ENCODE measurements at regions not wholly inside any gene's neighbourhood (a gene's known extent, or its start where the extent isn't known, plus 50 kb on each side); places are given as distances from the start of the nearest gene placed in this dataset.
A peak's percentile ranks its signal among the peaks of the same experiment; 100 is the strongest.

DNA sequence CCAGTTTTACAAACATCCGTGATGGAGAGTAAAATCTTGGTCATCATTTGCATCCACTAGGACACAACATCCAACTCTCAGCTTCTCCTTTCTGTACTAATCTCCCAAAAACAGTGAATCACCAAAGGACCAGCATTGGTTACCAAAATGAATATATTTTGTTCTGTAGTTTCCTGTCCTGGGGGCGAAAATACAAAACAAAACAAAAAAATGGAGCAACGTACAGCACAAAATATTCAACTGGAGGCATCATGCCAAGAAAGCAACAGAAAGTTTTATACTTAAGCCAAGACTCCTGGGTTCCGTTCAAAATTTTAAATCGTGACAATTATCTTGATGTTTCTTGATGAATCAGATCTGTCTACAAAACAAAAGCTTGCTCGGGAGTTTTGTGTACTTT is 126.6 kb upstream of the CCDC28A start:
- CTCF ChIA-PET, result interaction anchor here (0.6 kb wide), 1 partner anchor 55 kb away, joined by 3 read pairs; no protein-coding TSS in a partner anchor
- Histone ChIP-seq H3K9me3 (ENCODE audit: control extremely low read depth in 1 of 5, control insufficient read depth in 4 of 5, insufficient read depth in 2 of 5, low read depth in 1 of 5, low read length in 4 of 5) (no peaks in the 10 kb centered on the region), H3K27me3 (replicated peaks in 2 of 5; ENCODE audit: control insufficient read depth in 4 of 5, insufficient read depth in 5 of 5, low read length in 4 of 5) (no peaks in the 10 kb centered on the region), H3K36me3 (ENCODE audit: control insufficient read depth in 4 of 4, insufficient read depth in 4 of 4, low read length in 3 of 4) (no peaks in the 10 kb centered on the region), H3K27ac (ENCODE audit: insufficient read depth in 1 of 2, low read depth in 1 of 2, low read length in 2 of 2, poor library complexity in 1 of 2, severe bottlenecking in 2 of 2) (no peak overlapping the region), H3K4me1 (ENCODE audit: control extremely low read depth in 1 of 4, control insufficient read depth in 4 of 4, insufficient read depth in 4 of 4, low read length in 3 of 4) (no peaks in the 10 kb centered on the region), H3K4me3 (ENCODE audit: control insufficient read depth in 1 of 7, extremely low read depth in 1 of 7, insufficient read depth in 4 of 7, low read depth in 2 of 7, low read length in 6 of 7) (no peak overlapping the region)
- 93% methylated on average over 4 of the region's 6 CpGs for WGBS (ENCODE audit: insufficient coverage)
- POLR2A ChIA-PET, result interaction anchor here (0.6 kb wide), 1 partner anchor 24 kb away, joined by 4 read pairs; no protein-coding TSS in a partner anchor
- DNase-seq, result no peak

DNA sequence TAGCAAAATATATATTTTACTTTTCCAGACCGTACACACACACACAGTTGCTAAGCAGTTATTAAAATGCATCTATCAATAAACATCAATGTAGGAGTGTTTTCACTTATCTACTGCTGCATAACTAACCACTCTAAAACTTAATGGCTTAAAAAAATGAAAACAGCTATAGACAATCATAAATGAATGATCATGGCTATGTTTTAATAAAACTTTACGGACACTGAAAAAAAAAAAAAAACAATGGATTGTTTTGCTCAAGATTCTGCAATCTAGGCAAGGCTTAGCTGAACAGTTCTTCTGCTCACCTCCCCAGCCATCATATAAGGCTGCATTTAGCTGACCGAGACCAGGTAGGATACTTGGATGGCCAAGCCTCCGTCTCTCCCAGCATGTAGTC is 125.4 kb upstream of the CCDC28A start:
- 100% methylated on average over 1 of the region's 4 CpGs for WGBS (ENCODE audit: insufficient coverage)
- POLR2A ChIA-PET, result interaction anchor here (0.6 kb wide), 1 partner anchor 26 kb away, joined by 4 read pairs; no protein-coding TSS in a partner anchor

DNA sequence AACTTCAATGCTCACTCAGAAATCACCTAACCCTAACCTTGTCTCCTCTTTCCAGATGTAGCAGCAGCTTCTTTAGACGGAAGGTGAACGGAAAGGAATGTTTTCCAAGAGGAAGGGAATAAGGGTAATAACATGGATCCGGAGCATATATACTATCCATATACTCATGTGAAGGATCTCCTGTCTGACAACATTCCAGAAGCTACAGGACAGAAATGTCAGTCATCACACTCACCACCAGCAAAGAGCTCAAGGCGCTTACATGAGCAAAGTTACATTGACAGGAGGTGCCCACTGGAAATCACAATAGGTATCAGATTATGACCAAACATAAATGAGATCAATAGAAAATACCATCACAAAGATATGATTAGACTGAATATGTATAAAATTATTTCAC is 122.1 kb upstream of the CCDC28A start:
- Histone ChIP-seq H3K4me1 (ENCODE audit: control extremely low read depth in 1 of 4, control insufficient read depth in 4 of 4, insufficient read depth in 4 of 4, low read length in 3 of 4) (peaks cover 0 to 10% (median 2%) of the 10 kb centered on the region in 4 experiments), H3K4me3 (ENCODE audit: control insufficient read depth in 1 of 7, extremely low read depth in 1 of 7, insufficient read depth in 4 of 7, low read depth in 2 of 7, low read length in 6 of 7) (no peak overlapping the region), H3K27me3 (replicated peaks in 2 of 5; ENCODE audit: control insufficient read depth in 4 of 5, insufficient read depth in 5 of 5, low read length in 4 of 5) (no peaks in the 10 kb centered on the region), H3K27ac (ENCODE audit: insufficient read depth in 1 of 2, low read depth in 1 of 2, low read length in 2 of 2, poor library complexity in 1 of 2, severe bottlenecking in 2 of 2) (no peak overlapping the region), H3K9me3 (ENCODE audit: control extremely low read depth in 1 of 5, control insufficient read depth in 4 of 5, insufficient read depth in 2 of 5, low read depth in 1 of 5, low read length in 4 of 5) (no peaks in the 10 kb centered on the region), H3K36me3 (ENCODE audit: control insufficient read depth in 4 of 4, insufficient read depth in 4 of 4, low read length in 3 of 4) (no peaks in the 10 kb centered on the region)
- POLR2A ChIA-PET, result no interaction called here
- WGBS (ENCODE audit: insufficient coverage), result no CpG with 5 or more reads among the region's 4 CpGs
- CTCF ChIA-PET, result interaction anchor here (0.9 to 1.5 kb wide), 2 partner anchors 21 to 26 kb away, joined by 3 read pairs; no protein-coding TSS in a partner anchor
- no peak for DNase-seq

More for the DNA sequence above, 125.4 kb upstream of the CCDC28A start:
- H3K4me3 ChIP-seq (ENCODE audit: control insufficient read depth in 1 of 7, extremely low read depth in 1 of 7, insufficient read depth in 4 of 7, low read depth in 2 of 7, low read length in 6 of 7), result no peak overlapping the region
- H3K27me3 ChIP-seq (replicated peaks in 2 of 5; ENCODE audit: control insufficient read depth in 4 of 5, insufficient read depth in 5 of 5, low read length in 4 of 5), result no peaks in the 10 kb centered on the region
- no peak for DNase-seq
- no peaks in the 10 kb centered on the region for H3K36me3 ChIP-seq (ENCODE audit: control insufficient read depth in 4 of 4, insufficient read depth in 4 of 4, low read length in 3 of 4)
- H3K4me1 ChIP-seq (ENCODE audit: control extremely low read depth in 1 of 4, control insufficient read depth in 4 of 4, insufficient read depth in 4 of 4, low read length in 3 of 4), result no peaks in the 10 kb centered on the region
- no peaks in the 10 kb centered on the region for H3K9me3 ChIP-seq (ENCODE audit: control extremely low read depth in 1 of 5, control insufficient read depth in 4 of 5, insufficient read depth in 2 of 5, low read depth in 1 of 5, low read length in 4 of 5)
- CTCF ChIA-PET, result no interaction called here
- no peak overlapping the region for H3K27ac ChIP-seq (ENCODE audit: insufficient read depth in 1 of 2, low read depth in 1 of 2, low read length in 2 of 2, poor library complexity in 1 of 2, severe bottlenecking in 2 of 2)

DNA sequence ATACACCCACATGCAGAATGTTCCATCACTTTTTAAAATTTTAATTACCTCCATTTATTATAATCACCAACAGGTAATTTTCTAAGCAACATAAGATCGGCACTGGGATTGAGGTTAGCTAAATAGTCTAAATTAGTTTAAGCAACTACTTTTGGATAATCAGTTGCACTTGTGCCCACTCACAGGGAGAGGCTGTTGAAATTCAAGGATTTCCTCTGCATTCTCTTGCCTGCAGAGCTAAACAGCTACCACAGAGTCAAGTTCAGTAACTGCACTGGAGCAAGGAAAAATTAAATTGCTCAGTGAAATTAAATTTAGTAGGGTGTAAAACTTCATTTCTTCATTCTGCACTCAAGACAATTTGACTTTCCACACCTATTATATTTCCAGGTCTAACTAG is 120.7 kb upstream of the CCDC28A start:
- ChIA-PET CTCF (interaction anchor here (1.5 kb wide), 1 partner anchor 20 kb away, joined by 3 read pairs; no protein-coding TSS in a partner anchor), POLR2A (no interaction called here)
- no peaks in the 10 kb centered on the region for H3K36me3 ChIP-seq (ENCODE audit: control insufficient read depth in 4 of 4, insufficient read depth in 4 of 4, low read length in 3 of 4)
- WGBS (ENCODE audit: insufficient coverage), result 100% methylated on average over 1 of the region's 1 CpG
- no peaks in the 10 kb centered on the region for H3K27me3 ChIP-seq (replicated peaks in 2 of 5; ENCODE audit: control insufficient read depth in 4 of 5, insufficient read depth in 5 of 5, low read length in 4 of 5)
- H3K9me3 ChIP-seq (ENCODE audit: control extremely low read depth in 1 of 5, control insufficient read depth in 4 of 5, insufficient read depth in 2 of 5, low read depth in 1 of 5, low read length in 4 of 5), result no peaks in the 10 kb centered on the region
- DNase-seq, result no peak
- H3K27ac ChIP-seq (ENCODE audit: insufficient read depth in 1 of 2, low read depth in 1 of 2, low read length in 2 of 2, poor library complexity in 1 of 2, severe bottlenecking in 2 of 2), result no peak overlapping the region
- H3K4me3 ChIP-seq (ENCODE audit: control insufficient read depth in 1 of 7, extremely low read depth in 1 of 7, insufficient read depth in 4 of 7, low read depth in 2 of 7, low read length in 6 of 7), result no peak overlapping the region
- peaks cover 0 to 10% (median 2%) of the 10 kb centered on the region in 4 experiments for H3K4me1 ChIP-seq (ENCODE audit: control extremely low read depth in 1 of 4, control insufficient read depth in 4 of 4, insufficient read depth in 4 of 4, low read length in 3 of 4)

DNA sequence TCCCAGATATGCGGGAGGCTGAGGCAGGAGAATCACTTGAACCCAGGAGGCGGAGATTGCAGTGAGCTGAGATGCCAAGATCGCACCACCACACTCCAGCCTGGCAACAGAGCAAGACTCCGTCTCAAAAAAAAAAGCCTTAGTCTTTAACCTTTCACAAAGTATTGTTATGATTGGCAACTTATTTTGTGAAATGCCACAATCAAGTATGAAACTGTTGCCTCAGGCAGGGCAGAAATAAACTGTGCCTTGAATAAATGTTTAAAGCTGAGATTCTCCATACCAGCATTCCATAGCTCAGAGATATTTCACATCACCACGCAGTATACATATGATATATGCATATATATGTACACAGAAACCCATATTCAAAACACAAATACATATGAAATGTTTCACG is 120.1 kb upstream of the CCDC28A start:
- Histone ChIP-seq H3K9me3 (ENCODE audit: control extremely low read depth in 1 of 5, control insufficient read depth in 4 of 5, insufficient read depth in 2 of 5, low read depth in 1 of 5, low read length in 4 of 5) (no peaks in the 10 kb centered on the region), H3K4me1 (ENCODE audit: control extremely low read depth in 1 of 4, control insufficient read depth in 4 of 4, insufficient read depth in 4 of 4, low read length in 3 of 4) (peaks cover 0 to 10% (median 2%) of the 10 kb centered on the region in 4 experiments), H3K27me3 (replicated peaks in 2 of 5; ENCODE audit: control insufficient read depth in 4 of 5, insufficient read depth in 5 of 5, low read length in 4 of 5) (no peaks in the 10 kb centered on the region), H3K36me3 (ENCODE audit: control insufficient read depth in 4 of 4, insufficient read depth in 4 of 4, low read length in 3 of 4) (no peaks in the 10 kb centered on the region), H3K27ac (ENCODE audit: insufficient read depth in 1 of 2, low read depth in 1 of 2, low read length in 2 of 2, poor library complexity in 1 of 2, severe bottlenecking in 2 of 2) (no peak overlapping the region), H3K4me3 (ENCODE audit: control insufficient read depth in 1 of 7, extremely low read depth in 1 of 7, insufficient read depth in 4 of 7, low read depth in 2 of 7, low read length in 6 of 7) (no peak overlapping the region)
- POLR2A ChIA-PET, result no interaction called here
- WGBS (ENCODE audit: insufficient coverage), result 100% methylated on average over 3 of the region's 6 CpGs
- CTCF ChIA-PET, result no interaction called here
- no peak for DNase-seq

DNA sequence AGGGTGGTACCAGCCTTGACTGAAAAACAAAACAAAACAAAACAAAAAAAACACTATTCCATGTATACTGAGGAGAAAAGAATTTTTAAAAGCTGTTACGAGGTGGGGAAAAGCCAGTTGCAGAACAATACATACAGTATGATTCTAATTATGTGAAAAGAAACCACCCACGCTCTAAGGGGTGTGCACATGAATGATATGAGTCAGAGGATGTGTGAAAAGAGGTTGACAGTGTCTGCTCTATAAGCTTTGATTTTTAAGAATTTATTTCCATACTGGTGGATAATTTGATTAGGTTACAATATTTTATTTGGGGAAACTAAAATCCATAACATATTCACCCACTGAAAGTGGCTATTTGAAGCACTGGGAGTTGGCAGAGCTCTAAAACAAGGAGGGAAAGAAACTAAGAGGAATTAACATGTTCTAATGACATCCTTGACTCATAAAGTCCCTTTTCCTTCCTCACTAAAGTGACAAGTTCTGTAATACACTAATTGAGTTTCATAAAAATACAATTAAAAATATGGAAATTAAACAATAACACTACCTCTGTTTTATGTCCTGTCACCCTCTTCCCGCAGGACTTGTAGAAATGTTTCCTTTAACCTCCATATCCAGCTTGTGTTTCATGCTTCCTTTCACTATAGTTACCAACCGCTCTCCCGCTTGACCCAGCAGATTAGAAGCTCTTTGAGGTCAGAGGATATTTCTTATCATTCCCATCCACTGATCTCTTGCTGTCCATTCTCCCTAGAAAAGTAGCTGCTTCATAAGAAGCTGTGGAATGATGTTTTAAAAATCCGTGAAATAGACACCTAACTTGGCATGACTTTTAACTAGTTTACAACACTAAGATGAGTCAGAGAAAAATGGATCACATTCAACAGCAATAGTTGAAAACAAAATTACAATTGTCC is 118.6 kb upstream of the CCDC28A start:
- peaks cover 0 to 10% (median 2%) of the 10 kb centered on the region in 4 experiments for H3K4me1 ChIP-seq (ENCODE audit: control extremely low read depth in 1 of 4, control insufficient read depth in 4 of 4, insufficient read depth in 4 of 4, low read length in 3 of 4)
- no peaks in the 10 kb centered on the region for H3K9me3 ChIP-seq (ENCODE audit: control extremely low read depth in 1 of 5, control insufficient read depth in 4 of 5, insufficient read depth in 2 of 5, low read depth in 1 of 5, low read length in 4 of 5)
- CTCF ChIA-PET, result interaction anchor here (0.8 to 1.7 kb wide), 3 partner anchors 11 to 63 kb away, joined by 3 to 7 read pairs (median 4); no protein-coding TSS in a partner anchor
- 90% methylated on average over 2 of the region's 6 CpGs for WGBS (ENCODE audit: insufficient coverage)
- no peaks in the 10 kb centered on the region for H3K36me3 ChIP-seq (ENCODE audit: control insufficient read depth in 4 of 4, insufficient read depth in 4 of 4, low read length in 3 of 4)
- no peaks in the 10 kb centered on the region for H3K27me3 ChIP-seq (replicated peaks in 2 of 5; ENCODE audit: control insufficient read depth in 4 of 5, insufficient read depth in 5 of 5, low read length in 4 of 5)
- POLR2A ChIA-PET, result no interaction called here
- peak in 2 of 3 donors; percentile 23 to 47 for DNase-seq
- H3K27ac ChIP-seq (ENCODE audit: insufficient read depth in 1 of 2, low read depth in 1 of 2, low read length in 2 of 2, poor library complexity in 1 of 2, severe bottlenecking in 2 of 2), result no peak overlapping the region
- no peak overlapping the region for H3K4me3 ChIP-seq (ENCODE audit: control insufficient read depth in 1 of 7, extremely low read depth in 1 of 7, insufficient read depth in 4 of 7, low read depth in 2 of 7, low read length in 6 of 7)

DNA sequence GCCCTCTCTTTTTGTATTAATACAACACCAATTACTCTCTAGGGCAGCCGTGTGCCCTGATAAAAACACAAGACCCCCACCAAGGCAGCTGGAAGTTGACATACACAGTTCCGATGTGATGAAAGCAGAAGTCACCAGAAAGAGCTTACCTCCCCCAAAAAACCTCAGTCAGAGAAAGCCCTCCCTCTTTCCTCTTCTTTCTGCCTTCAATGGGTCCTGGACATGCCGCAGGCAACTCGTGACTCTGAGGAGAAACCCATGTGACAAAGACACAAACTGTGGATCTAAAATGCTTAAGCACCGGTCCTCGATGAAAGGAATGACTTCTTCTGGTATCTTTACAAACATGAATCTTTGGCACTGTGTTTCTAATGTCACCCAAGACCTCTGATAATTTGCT is 117.7 kb upstream of the CCDC28A start:
- Histone ChIP-seq H3K36me3 (ENCODE audit: control insufficient read depth in 4 of 4, insufficient read depth in 4 of 4, low read length in 3 of 4) (no peaks in the 10 kb centered on the region), H3K27ac (ENCODE audit: insufficient read depth in 1 of 2, low read depth in 1 of 2, low read length in 2 of 2, poor library complexity in 1 of 2, severe bottlenecking in 2 of 2) (no peak overlapping the region), H3K27me3 (replicated peaks in 2 of 5; ENCODE audit: control insufficient read depth in 4 of 5, insufficient read depth in 5 of 5, low read length in 4 of 5) (no peaks in the 10 kb centered on the region), H3K4me3 (ENCODE audit: control insufficient read depth in 1 of 7, extremely low read depth in 1 of 7, insufficient read depth in 4 of 7, low read depth in 2 of 7, low read length in 6 of 7) (no peak overlapping the region), H3K4me1 (ENCODE audit: control extremely low read depth in 1 of 4, control insufficient read depth in 4 of 4, insufficient read depth in 4 of 4, low read length in 3 of 4) (peaks cover 0 to 10% (median 2%) of the 10 kb centered on the region in 4 experiments), H3K9me3 (ENCODE audit: control extremely low read depth in 1 of 5, control insufficient read depth in 4 of 5, insufficient read depth in 2 of 5, low read depth in 1 of 5, low read length in 4 of 5) (no peaks in the 10 kb centered on the region)
- peak in 2 of 3 donors; percentile 11 to 21 for DNase-seq
- POLR2A ChIA-PET, result no interaction called here
- CTCF ChIA-PET, result interaction anchor here (0.8 to 1.7 kb wide), 3 partner anchors 10 to 64 kb away, joined by 3 to 7 read pairs (median 4); no protein-coding TSS in a partner anchor
- 87% methylated on average over 6 of the region's 6 CpGs for WGBS (ENCODE audit: insufficient coverage)

Measured in common myeloid progenitor, CD34-positive (primary cell).